ENCODE measurements at regions not wholly inside any gene's neighbourhood (a gene's known extent, or its start where the extent isn't known, plus 50 kb on each side); places are given as distances from the start of the nearest gene placed in this dataset.

DNA sequence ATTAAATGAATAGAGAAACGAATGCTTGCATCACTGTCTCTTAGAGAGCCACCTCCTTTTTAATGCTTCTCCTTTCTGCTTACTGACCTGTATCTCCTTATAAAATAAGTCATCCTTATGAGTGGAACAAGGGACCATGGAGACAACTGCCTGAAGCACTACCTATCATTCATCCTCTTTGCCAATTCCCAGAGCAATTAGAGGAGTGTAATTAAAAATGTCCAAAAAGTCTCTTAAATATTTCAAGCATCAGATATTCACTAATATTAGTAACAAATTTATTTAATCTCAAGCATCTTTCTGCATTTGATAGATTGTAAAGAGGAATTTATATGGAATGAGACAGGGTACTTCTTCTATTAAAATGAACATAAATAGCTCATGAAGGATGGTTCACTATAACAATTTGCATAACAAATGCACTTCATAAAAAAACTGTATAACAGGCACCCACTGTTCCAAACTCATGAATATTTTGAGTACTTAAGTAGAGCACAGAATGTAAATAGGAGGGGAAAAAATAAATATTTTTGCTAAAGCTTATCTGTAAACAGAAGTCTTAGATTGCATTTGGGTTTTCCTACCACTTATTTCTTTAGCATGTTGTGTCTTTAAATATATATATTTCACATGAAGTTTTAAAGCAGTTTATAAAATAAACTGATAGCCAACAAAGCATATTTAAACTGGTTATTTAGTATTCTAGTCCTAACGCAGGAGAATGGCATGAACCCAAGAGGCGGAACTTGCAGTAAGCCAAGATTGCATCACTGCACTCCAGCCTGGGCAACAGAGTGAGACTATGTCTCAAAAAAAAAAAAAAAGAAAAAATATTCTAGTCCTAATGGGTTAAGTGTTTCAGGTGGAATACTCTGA lies 269.3 kb downstream of the TBL1XR1 start:
- no peak overlapping the region for H3K4ac ChIP-seq (ENCODE audit: low read depth, low read length)
- H2AFZ ChIP-seq (ENCODE audit: low read length), result no peak overlapping the region
- no peaks in the 10 kb centered on the region for H3K79me1 ChIP-seq (ENCODE audit: insufficient read depth, low read depth, low read length, poor library complexity, severe bottlenecking)
- H2BK5ac ChIP-seq (ENCODE audit: insufficient read length, low read length), result no peak overlapping the region
- no peak overlapping the region for H2BK15ac ChIP-seq (ENCODE audit: low read depth, low read length)
- H3K79me2 ChIP-seq (ENCODE audit: insufficient read depth, low read length), result no peaks in the 10 kb centered on the region
- H3K9me3 ChIP-seq (ENCODE audit: control insufficient read depth, low read depth, low read length), result no peaks in the 10 kb centered on the region
- H3K36me3 Mint-ChIP-seq (ENCODE audit: insufficient read depth in 1 of 3, low read depth in 3 of 3), result peaks cover 0 to 2% (median 1%) of the 10 kb centered on the region in 3 experiments; a peak in 1 of 7 replicates
- peak overlapping the region in 1 of 3 experiments; percentile 17; a peak in 1 of 7 replicates for H3K27ac Mint-ChIP-seq
- H2AK5ac ChIP-seq (ENCODE audit: insufficient read length, low read length), result no peak overlapping the region
- no peak for DNase-seq
- no peak overlapping the region for H4K5ac ChIP-seq (ENCODE audit: insufficient read length, low read depth, low read length)
- H3K9me3 Mint-ChIP-seq, result peaks cover 0 to 3% of the 10 kb centered on the region in 2 experiments; a peak in 3 of 5 replicates
- no peaks in the 10 kb centered on the region for H3K4me1 ChIP-seq (ENCODE audit: insufficient read depth, low read length)
- TF ChIP-seq, protein P1, sequence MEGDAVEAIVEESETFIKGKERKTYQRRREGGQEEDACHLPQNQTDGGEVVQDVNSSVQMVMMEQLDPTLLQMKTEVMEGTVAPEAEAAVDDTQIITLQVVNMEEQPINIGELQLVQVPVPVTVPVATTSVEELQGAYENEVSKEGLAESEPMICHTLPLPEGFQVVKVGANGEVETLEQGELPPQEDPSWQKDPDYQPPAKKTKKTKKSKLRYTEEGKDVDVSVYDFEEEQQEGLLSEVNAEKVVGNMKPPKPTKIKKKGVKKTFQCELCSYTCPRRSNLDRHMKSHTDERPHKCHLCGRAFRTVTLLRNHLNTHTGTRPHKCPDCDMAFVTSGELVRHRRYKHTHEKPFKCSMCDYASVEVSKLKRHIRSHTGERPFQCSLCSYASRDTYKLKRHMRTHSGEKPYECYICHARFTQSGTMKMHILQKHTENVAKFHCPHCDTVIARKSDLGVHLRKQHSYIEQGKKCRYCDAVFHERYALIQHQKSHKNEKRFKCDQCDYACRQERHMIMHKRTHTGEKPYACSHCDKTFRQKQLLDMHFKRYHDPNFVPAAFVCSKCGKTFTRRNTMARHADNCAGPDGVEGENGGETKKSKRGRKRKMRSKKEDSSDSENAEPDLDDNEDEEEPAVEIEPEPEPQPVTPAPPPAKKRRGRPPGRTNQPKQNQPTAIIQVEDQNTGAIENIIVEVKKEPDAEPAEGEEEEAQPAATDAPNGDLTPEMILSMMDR (conservative IDR thresholded peaks at IDR 0.05), result no peak
- no peaks in the 10 kb centered on the region for H3K27me3 Mint-ChIP-seq (ENCODE audit: low read depth)
- no peaks in the 10 kb centered on the region for H4K20me1 ChIP-seq (ENCODE audit: control insufficient read depth, insufficient read depth, insufficient read length)
- no peak overlapping the region for H4K91ac ChIP-seq (ENCODE audit: insufficient read length, low read depth, low read length)
- no peak overlapping the region for H3K23ac ChIP-seq (ENCODE audit: insufficient read length, low read depth, low read length)
- H3K14ac ChIP-seq (ENCODE audit: insufficient read depth, low read length), result no peak overlapping the region
- H3K9ac ChIP-seq (ENCODE audit: extremely low read depth, insufficient read length, low read length), result no peak overlapping the region
- no CpG with 5 or more reads among the region's 3 CpGs for WGBS (ENCODE audit: extremely low coverage, insufficient read length, low lambda C conversion rate)
- H3K4me1 Mint-ChIP-seq, result no peaks in the 10 kb centered on the region
- no peaks in the 10 kb centered on the region for H3K23me2 ChIP-seq (ENCODE audit: insufficient read length, low read depth, low read length, poor library complexity, severe bottlenecking)
- H3K56ac ChIP-seq (ENCODE audit: insufficient read length, low read depth, low read length), result no peak overlapping the region
- no peak overlapping the region for H3T11ph ChIP-seq (ENCODE audit: low read length)
- H3K4me3 Mint-ChIP-seq, result no peak overlapping the region
- no peak overlapping the region for H2BK12ac ChIP-seq (ENCODE audit: insufficient read length, low read depth, low read length)
- H2BK120ac ChIP-seq (ENCODE audit: low read depth, low read length, poor library complexity, severe bottlenecking), result no peak overlapping the region
- H3K27ac ChIP-seq (ENCODE audit: insufficient read length, low read depth, low read length), result no peak overlapping the region
- H2BK20ac ChIP-seq (ENCODE audit: low read depth, low read length, poor library complexity, severe bottlenecking), result no peak overlapping the region
- H3K4me2 ChIP-seq (ENCODE audit: insufficient read depth, insufficient read length, low read length), result no peak overlapping the region
- no peaks in the 10 kb centered on the region for H3K27me3 ChIP-seq (ENCODE audit: insufficient read depth, low read length)
- H3K18ac ChIP-seq (ENCODE audit: insufficient read length, low read depth, low read length), result no peak overlapping the region
- H4K8ac ChIP-seq (replicated peaks; ENCODE audit: insufficient read length, low read depth, low read length), result no peak overlapping the region

Measured in H9 (cell line).